PC-3 (cell line): ENCODE measurements at regions not wholly inside any gene's neighbourhood (a gene's known extent, or its start where the extent isn't known, plus 50 kb on each side); places are given as distances from the start of the nearest gene placed in this dataset.

ENCODE experiments used
- ATAC-seq: fragments of 200-7000 bp; cut with Tn5 transposase; 2 replicates; pipeline ENCODE4 v1.9.1; 2020; ENCODE audit warnings: mild to moderate bottlenecking, moderate library complexity
- BruUV-seq: library from RNA; stranded (reverse); fragments of 400-500 nt; replicated peaks from 2 replicates; lab custom pipeline; 2021; lab: Mats Ljungman, UMichigan
- CTCF ChIA-PET: fragments of 300-600 bp; sonication (Branson Sonifier 250); formaldehyde crosslinking; loops from one replicate; lab custom pipeline; 2022; ENCODE audit warnings: antibody characterized with exemption; lab: Charles Lee
- POLR2A ChIA-PET: fragments of 300-600 bp; sonication (Branson Sonifier 250); formaldehyde crosslinking; loops from one replicate; lab custom pipeline; 2022; ENCODE audit warnings: antibody characterized with exemption; ENCODE audit not compliant: unreplicated experiment; lab: Charles Lee
- DNase-seq: peaks from one replicate; pipeline ENCODE4 v3.0.0-alpha.2; 2015
- H2AFZ ChIP-seq: fragments of 300-600 bp; sonication (generic); 2 replicates; pipeline ENCODE4 v1.6.0; 2016; ENCODE audit warnings: antibody characterized with exemption, low read length
- H3F3A ChIP-seq: fragments of 300-600 bp; sonication (generic); one replicate; pipeline ENCODE4 v1.6.0; 2017; ENCODE audit warnings: antibody characterized with exemption, low read length, control low read depth, mild to moderate bottlenecking; ENCODE audit not compliant: unreplicated experiment
- H3K27ac ChIP-seq: fragments of 300-600 bp; sonication (generic); 2 replicates; pipeline ENCODE4 v1.5.1; 2016; ENCODE audit warnings: mild to moderate bottlenecking, low read length
- H3K27me3 ChIP-seq: fragments of 300-600 bp; sonication (generic); 2 replicates; pipeline ENCODE4 v1.6.1; 2016; ENCODE audit warnings: low read length, mixed read lengths
- H3K36me3 ChIP-seq: fragments of 300-600 bp; sonication (generic); 2 replicates; pipeline ENCODE4 v1.6.1; 2016; ENCODE audit warnings: low read depth, mixed run types, low read length, mixed read lengths
- H3K4me1 ChIP-seq: fragments of 300-600 bp; sonication (generic); 2 replicates; pipeline ENCODE4 v1.5.1; 2016; ENCODE audit warnings: low read length; ENCODE audit not compliant: insufficient read depth
- H3K4me2 ChIP-seq: fragments of 300-600 bp; sonication (generic); 2 replicates; pipeline ENCODE4 v1.6.0; 2016; ENCODE audit warnings: low read length
- H3K4me3 ChIP-seq: fragments of 300-600 bp; sonication (generic); 2 replicates; pipeline ENCODE4 v1.5.1; 2016; ENCODE audit warnings: mild to moderate bottlenecking, low read length, mixed read lengths
- H3K79me2 ChIP-seq: fragments of 300-600 bp; sonication (generic); 2 replicates; pipeline ENCODE4 v1.6.1; 2017; ENCODE audit warnings: low read length, mixed read lengths
- H3K9ac ChIP-seq: fragments of 300-600 bp; sonication (generic); 2 replicates; pipeline ENCODE4 v1.6.0; 2016; ENCODE audit warnings: mild to moderate bottlenecking, low read length
- H3K9me2 ChIP-seq: fragments of 300-600 bp; sonication (generic); replicated peaks from 2 replicates; pipeline ENCODE4 v1.6.1; 2016; ENCODE audit warnings: mixed run types, low read length, mixed read lengths
- H3K9me3 ChIP-seq: fragments of 300-600 bp; sonication (generic); 2 replicates; pipeline ENCODE4 v1.6.1; 2016; ENCODE audit warnings: low read length, mixed read lengths
- H4K20me1 ChIP-seq: fragments of 300-600 bp; sonication (generic); 2 replicates; pipeline ENCODE4 v1.6.1; 2016; ENCODE audit warnings: low read length, mixed read lengths
- EZH2 ChIP-seq: fragments of 300-600 bp; sonication (generic); IDR thresholded peaks from one replicate; pipeline ENCODE4 v1.6.1; 2017; ENCODE audit warnings: antibody characterized with exemption, mild to moderate bottlenecking, low read length; ENCODE audit not compliant: unreplicated experiment
- EZH2phosphoT487 ChIP-seq: fragments of 300-600 bp; sonication (generic); IDR thresholded peaks from 2 replicates; pipeline ENCODE4 v1.6.1; 2018; ENCODE audit warnings: mild to moderate bottlenecking, antibody characterized with exemption, low read length, borderline replicate concordance
- intact Hi-C: fragments of 100-400 bp; cut with micrococcal nuclease; formaldehyde crosslinking; loops from 2 replicates; pipeline ENCODE4 v1.9.0; 2023
- TF ChIP-seq, protein P1 (sequence below): fragments of 300-600 bp; sonication (generic); conservative IDR thresholded peaks from 2 replicates; pipeline ENCODE4 v1.5.1; 2017; ENCODE audit warnings: antibody characterized with exemption, low read depth, mild to moderate bottlenecking, low read length

DNA sequence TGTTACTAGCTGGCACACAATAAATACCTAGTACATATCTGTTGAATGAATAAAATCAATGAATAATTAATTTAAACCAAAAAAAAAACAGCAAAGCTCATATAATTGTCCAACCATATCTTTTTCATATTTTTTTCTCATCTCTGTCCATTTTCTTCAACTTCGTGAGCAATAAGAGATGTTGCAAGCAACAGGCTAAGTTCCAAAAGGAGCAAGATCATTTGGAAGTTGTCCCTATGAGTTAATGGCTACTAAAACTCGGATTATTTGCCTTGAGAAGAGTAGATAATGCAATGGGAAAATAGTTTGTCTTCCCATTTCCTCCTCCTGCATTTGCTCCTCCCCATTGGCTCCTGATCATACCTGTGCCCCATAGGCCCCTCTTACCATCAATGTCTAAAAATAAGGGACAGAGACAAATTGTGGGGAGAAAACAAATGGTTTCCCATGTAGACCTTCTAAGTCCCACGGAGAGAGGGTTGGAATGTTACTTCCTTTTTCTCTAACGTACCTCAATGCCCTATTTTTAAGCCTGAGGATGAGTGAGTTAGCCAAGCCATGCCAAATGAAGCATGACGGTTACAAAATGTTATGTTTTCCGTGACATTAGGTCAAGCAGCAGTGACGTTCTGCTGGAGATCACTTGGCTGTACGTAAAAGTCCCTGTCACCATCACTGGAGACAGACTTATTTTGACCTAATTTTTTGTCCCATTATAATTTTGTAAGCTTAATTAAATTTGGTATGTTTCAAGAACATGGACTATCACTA is 217.3 kb upstream of the PREP start:
- ChIA-PET POLR2A (no interaction called here), CTCF (no interaction called here)
- Histone ChIP-seq H3K4me3 (no peak overlapping the region), H3K36me3 (no peaks in the 10 kb centered on the region), H3F3A (no peaks in the 10 kb centered on the region), H3K27ac (no peak overlapping the region), H4K20me1 (no peaks in the 10 kb centered on the region), H3K27me3 (no peaks in the 10 kb centered on the region), H2AFZ (no peak overlapping the region), H3K79me2 (no peaks in the 10 kb centered on the region), H3K9me2 (no peaks in the 10 kb centered on the region), H3K9ac (no peak overlapping the region), H3K4me1 (no peaks in the 10 kb centered on the region), H3K4me2 (no peak overlapping the region), H3K9me3 (no peaks in the 10 kb centered on the region)
- DNase-seq = no peak
- TF ChIP-seq, protein P1, sequence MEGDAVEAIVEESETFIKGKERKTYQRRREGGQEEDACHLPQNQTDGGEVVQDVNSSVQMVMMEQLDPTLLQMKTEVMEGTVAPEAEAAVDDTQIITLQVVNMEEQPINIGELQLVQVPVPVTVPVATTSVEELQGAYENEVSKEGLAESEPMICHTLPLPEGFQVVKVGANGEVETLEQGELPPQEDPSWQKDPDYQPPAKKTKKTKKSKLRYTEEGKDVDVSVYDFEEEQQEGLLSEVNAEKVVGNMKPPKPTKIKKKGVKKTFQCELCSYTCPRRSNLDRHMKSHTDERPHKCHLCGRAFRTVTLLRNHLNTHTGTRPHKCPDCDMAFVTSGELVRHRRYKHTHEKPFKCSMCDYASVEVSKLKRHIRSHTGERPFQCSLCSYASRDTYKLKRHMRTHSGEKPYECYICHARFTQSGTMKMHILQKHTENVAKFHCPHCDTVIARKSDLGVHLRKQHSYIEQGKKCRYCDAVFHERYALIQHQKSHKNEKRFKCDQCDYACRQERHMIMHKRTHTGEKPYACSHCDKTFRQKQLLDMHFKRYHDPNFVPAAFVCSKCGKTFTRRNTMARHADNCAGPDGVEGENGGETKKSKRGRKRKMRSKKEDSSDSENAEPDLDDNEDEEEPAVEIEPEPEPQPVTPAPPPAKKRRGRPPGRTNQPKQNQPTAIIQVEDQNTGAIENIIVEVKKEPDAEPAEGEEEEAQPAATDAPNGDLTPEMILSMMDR = no peak
- TF ChIP-seq EZH2 = no peak
- no peak for TF ChIP-seq EZH2phosphoT487
- no TSS peak for BruUV-seq
- intact Hi-C loops = no loop called here
- no peak for ATAC-seq

GRCh38 chr6:105618247-105618646 is 215.4 kb upstream of the PREP start:
- Histone ChIP-seq H3K9me2 (no peaks in the 10 kb centered on the region), H3K4me3 (no peak overlapping the region), H3K4me1 (no peaks in the 10 kb centered on the region), H3F3A (no peaks in the 10 kb centered on the region), H4K20me1 (no peaks in the 10 kb centered on the region), H3K9ac (no peak overlapping the region), H3K4me2 (no peak overlapping the region), H3K36me3 (no peaks in the 10 kb centered on the region), H3K27me3 (no peaks in the 10 kb centered on the region), H3K9me3 (no peaks in the 10 kb centered on the region), H3K79me2 (no peaks in the 10 kb centered on the region), H2AFZ (no peak overlapping the region), H3K27ac (no peak overlapping the region)
- ChIA-PET CTCF (no interaction called here), POLR2A (no interaction called here)
- TF ChIP-seq, protein P1 = no peak
- TF ChIP-seq EZH2 = no peak
- TF ChIP-seq EZH2phosphoT487 = no peak
- BruUV-seq = no TSS peak
- no peak for DNase-seq
- ATAC-seq = no peak
- intact Hi-C loops = no loop called here

DNA sequence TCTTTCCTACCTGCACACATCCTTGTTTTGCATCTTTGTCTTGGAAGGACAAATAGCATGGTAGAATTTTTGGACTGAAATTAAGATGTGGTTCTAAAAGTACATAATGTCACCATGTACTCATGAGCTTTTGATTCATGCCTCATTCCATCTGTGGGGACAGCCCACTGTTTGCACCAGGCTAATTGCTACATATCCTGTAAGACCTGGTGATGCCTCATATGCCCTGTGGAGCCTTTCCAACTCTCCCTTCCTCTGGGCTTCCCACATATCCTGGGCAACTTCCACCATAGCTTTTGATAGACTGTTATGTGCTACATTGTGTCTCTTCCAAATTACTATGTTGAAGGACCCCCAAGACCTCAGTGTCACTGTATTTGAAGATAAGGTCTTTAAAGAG is 213.6 kb upstream of the PREP start:
- Histone ChIP-seq H3K36me3 (no peaks in the 10 kb centered on the region), H3K79me2 (no peaks in the 10 kb centered on the region), H3F3A (no peaks in the 10 kb centered on the region), H3K4me2 (no peak overlapping the region), H4K20me1 (no peaks in the 10 kb centered on the region), H3K27ac (no peak overlapping the region), H3K4me1 (no peaks in the 10 kb centered on the region), H3K9me2 (no peaks in the 10 kb centered on the region), H3K27me3 (no peaks in the 10 kb centered on the region), H3K4me3 (no peak overlapping the region), H2AFZ (no peak overlapping the region), H3K9ac (no peak overlapping the region), H3K9me3 (no peaks in the 10 kb centered on the region)
- DNase-seq (peak; percentile 30), ATAC-seq (no peak)
- ChIA-PET POLR2A (no interaction called here), CTCF (no interaction called here)
- BruUV-seq = no TSS peak
- TF ChIP-seq EZH2 = no peak
- no peak for TF ChIP-seq EZH2phosphoT487
- TF ChIP-seq, protein P1 = no peak
- intact Hi-C loops = no loop called here
